ENCODE measurements at regions not wholly inside any gene's neighbourhood (a gene's known extent, or its start where the extent isn't known, plus 50 kb on each side); places are given as distances from the start of the nearest gene placed in this dataset.
A peak's percentile ranks its signal among the peaks of the same experiment; 100 is the strongest.

GRCh38 chr3:54071601-54072000 lies 50.8 kb upstream of the CACNA2D3 start:
- ATAC-seq, result peak in 2 of 8 donors; percentile 33 to 49
- H3K27me3 ChIP-seq, result peaks cover 0 to 6% (median 0%) of the 10 kb centered on the region in 7 donors
- H3K9me3 ChIP-seq, result peaks cover 0 to 24% (median 13%) of the 10 kb centered on the region in 11 donors
- no peaks in the 10 kb centered on the region for H3K36me3 ChIP-seq
- intact Hi-C loops (cut with DNase I), result no loop called here
- no peak overlapping the region for H3K27ac ChIP-seq
- DNase-seq, result peak in 1 of 2 donors; percentile 13
- TF ChIP-seq CTCF (IDR thresholded peaks at IDR 0.05), result no peak
- no peaks in the 10 kb centered on the region for H3K4me1 ChIP-seq
- WGBS, 2 donors, result 71 to 78% methylated on average over 6 of the region's 6 CpGs
- no peak overlapping the region for H3K4me3 ChIP-seq

DNA sequence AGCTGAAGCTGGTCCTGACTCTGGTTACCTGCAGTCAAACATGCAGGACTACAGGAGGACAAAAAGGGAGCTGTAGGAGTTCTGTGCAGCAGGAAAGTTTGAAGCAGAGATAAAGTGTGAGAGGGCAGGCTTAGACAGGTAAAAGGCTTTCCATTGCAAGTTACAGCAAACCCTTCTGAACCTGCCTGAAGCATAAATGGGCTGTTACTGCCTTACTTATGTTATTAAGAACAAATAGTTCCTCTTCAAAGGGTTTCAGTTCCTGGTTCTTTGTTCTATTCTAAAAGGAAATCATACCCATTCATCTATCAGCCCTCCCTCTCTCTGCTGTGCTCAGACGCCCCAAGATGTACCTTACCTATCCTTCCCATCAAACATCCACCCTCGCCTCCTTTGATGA lies 52.4 kb upstream of the CACNA2D3 start:
- ATAC-seq, result no peak

DNA sequence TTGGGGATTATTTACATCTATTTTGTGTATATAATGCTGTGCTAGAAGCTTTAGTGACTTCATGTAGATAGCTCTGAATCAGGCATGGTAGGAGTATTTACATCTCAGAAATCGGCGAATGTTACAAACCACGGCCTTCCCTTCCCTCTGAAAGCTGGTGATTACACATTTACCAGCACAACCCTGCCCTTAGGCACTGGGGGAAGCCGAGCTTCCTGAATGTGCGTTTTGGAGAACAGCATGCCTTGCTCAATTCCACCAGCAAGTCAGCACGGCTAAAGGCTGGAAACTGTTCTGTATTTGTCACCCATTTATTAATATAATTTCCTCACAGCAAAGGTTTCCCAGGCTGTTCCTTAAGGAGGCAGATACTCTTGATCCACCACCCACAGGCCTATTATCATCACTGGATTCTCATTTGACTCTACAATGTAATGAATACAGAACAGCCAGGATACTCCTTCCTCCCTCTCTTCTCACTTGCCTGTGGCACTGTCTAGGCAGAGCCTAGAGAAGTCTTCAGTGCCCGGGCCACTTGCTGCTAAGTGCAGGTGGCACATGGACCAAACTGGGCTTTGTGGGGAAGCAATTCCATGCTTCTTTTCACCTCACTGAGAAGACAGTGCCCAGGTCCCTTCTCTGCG lies 55.2 kb upstream of the CACNA2D3 start:
- Histone ChIP-seq H3K27ac (no peak overlapping the region), H3K9me3 (peaks cover 0 to 24% (median 13%) of the 10 kb centered on the region in 11 donors), H3K4me3 (no peak overlapping the region), H3K4me1 (no peaks in the 10 kb centered on the region), H3K36me3 (no peaks in the 10 kb centered on the region), H3K27me3 (peaks cover 0 to 12% (median 0%) of the 10 kb centered on the region in 7 donors)
- no peak for TF ChIP-seq CTCF (IDR thresholded peaks at IDR 0.05)
- ATAC-seq (no peak), DNase-seq (no peak)
- 74 to 79% methylated on average over 8 of the region's 8 CpGs for WGBS, 2 donors
- intact Hi-C loops (cut with DNase I), result no loop called here

More for the DNA sequence above, 52.4 kb upstream of the CACNA2D3 start:
- H3K36me3 ChIP-seq, result no peaks in the 10 kb centered on the region
- intact Hi-C loops (cut with DNase I), result no loop called here
- no peaks in the 10 kb centered on the region for H3K4me1 ChIP-seq
- peaks cover 0 to 6% (median 0%) of the 10 kb centered on the region in 7 donors for H3K27me3 ChIP-seq
- TF ChIP-seq CTCF (IDR thresholded peaks at IDR 0.05), result no peak
- WGBS, 2 donors, result 81 to 86% methylated on average over 2 of the region's 2 CpGs
- no peak overlapping the region for H3K4me3 ChIP-seq
- H3K27ac ChIP-seq, result no peak overlapping the region
- no peak for DNase-seq
- peaks cover 0 to 24% (median 13%) of the 10 kb centered on the region in 11 donors for H3K9me3 ChIP-seq

DNA sequence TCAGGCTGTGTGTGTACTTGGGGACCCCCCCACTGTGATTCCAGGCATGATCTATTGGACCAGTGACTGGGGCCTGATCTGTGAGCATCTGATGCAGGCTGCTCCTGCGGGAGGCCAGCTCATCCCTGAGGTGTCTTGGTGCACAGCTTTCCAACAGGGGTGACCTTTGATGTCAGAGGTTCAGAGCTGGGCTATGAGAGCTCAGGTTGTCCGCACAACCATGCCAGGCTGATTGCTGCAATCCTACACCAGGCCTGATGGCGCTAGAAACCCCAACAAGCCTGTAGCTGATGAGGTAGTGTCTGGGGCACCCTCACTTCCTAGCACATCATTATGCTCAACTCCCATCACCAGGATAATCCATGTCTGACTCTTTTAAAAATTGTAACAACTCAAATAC lies 56.1 kb upstream of the CACNA2D3 start:
- H3K9me3 ChIP-seq, result peaks cover 0 to 20% (median 13%) of the 10 kb centered on the region in 11 donors
- TF ChIP-seq CTCF (IDR thresholded peaks at IDR 0.05), result no peak
- no peak overlapping the region for H3K4me3 ChIP-seq
- WGBS, 2 donors, result 80 to 82% methylated on average over 3 of the region's 3 CpGs
- ATAC-seq, result no peak
- H3K27me3 ChIP-seq, result peaks cover 0 to 12% (median 0%) of the 10 kb centered on the region in 7 donors
- H3K27ac ChIP-seq, result no peak overlapping the region
- intact Hi-C loops (cut with DNase I), result no loop called here
- no peaks in the 10 kb centered on the region for H3K4me1 ChIP-seq
- no peak for DNase-seq
- no peaks in the 10 kb centered on the region for H3K36me3 ChIP-seq
